CD4-positive, alpha-beta T cell treated with Interferon gamma for 1 hour (primary cell): ENCODE measurements at regions not wholly inside any gene's neighbourhood (a gene's known extent, or its start where the extent isn't known, plus 50 kb on each side); places are given as distances from the start of the nearest gene placed in this dataset.

Experiments used
- DNase-seq: peaks from one replicate; pipeline ENCODE4 v3.0.0-alpha.2; 2020

- no peak for DNase-seq
Observed at GRCh38 chr13:107906131-107906530, 309.2 kb downstream of the LIG4 start.

- DNase-seq = no peak
Observed at GRCh38 chr13:107901996-107902562, 313.3 kb downstream of the LIG4 start.

- no peak for DNase-seq
Observed at GRCh38 chr13:107901230-107901629, 314.1 kb downstream of the LIG4 start.

- no peak for DNase-seq
Observed at GRCh38 chr13:107900775-107901174, 314.6 kb downstream of the LIG4 start.

GRCh38 chr13:107886118-107886517, 329.2 kb downstream of the LIG4 start:
- no peak for DNase-seq

- no peak for DNase-seq
Observed at GRCh38 chr13:107884564-107884963, 330.8 kb downstream of the LIG4 start.

- no peak for DNase-seq
Observed at GRCh38 chr13:107883561-107884175, 331.7 kb downstream of the LIG4 start.

- DNase-seq = no peak
Observed at GRCh38 chr13:107882708-107883560, 332.4 kb downstream of the LIG4 start.

GRCh38 chr13:107881362-107881761, 334.0 kb downstream of the LIG4 start:
- no peak for DNase-seq

- DNase-seq = no peak
Observed at GRCh38 chr13:107874456-107874855, 340.9 kb downstream of the LIG4 start.

GRCh38 chr13:107873926-107874325, 341.4 kb downstream of the LIG4 start:
- DNase-seq = no peak

GRCh38 chr13:107870400-107870799, 344.9 kb downstream of the LIG4 start:
- DNase-seq = no peak

- DNase-seq = no peak
Observed at GRCh38 chr13:107867701-107868661, 347.4 kb downstream of the LIG4 start.

GRCh38 chr13:107866941-107867623, 348.3 kb downstream of the LIG4 start:
- DNase-seq = no peak

- DNase-seq = no peak
Observed at GRCh38 chr13:107866032-107866940, 349.1 kb downstream of the LIG4 start.

- no peak for DNase-seq
Observed at GRCh38 chr13:107865643-107866031, 349.7 kb downstream of the LIG4 start.

GRCh38 chr13:107865318-107865575, 350.1 kb downstream of the LIG4 start:
- DNase-seq = no peak

- DNase-seq = no peak
Observed at GRCh38 chr13:107864543-107865317, 350.6 kb downstream of the LIG4 start.

- no peak for DNase-seq
Observed at GRCh38 chr13:107860284-107860683, 355.1 kb downstream of the LIG4 start.

- DNase-seq = no peak
Observed at GRCh38 chr13:107854880-107855279, 360.5 kb downstream of the LIG4 start.

GRCh38 chr13:107852072-107852471, 363.3 kb downstream of the LIG4 start:
- DNase-seq = no peak
